ENCODE measurements at regions not wholly inside any gene's neighbourhood (a gene's known extent, or its start where the extent isn't known, plus 50 kb on each side); places are given as distances from the start of the nearest gene placed in this dataset.

- TF ChIP-seq POLR2A (IDR thresholded peaks at IDR 0.05) (no peak), CTCF (IDR thresholded peaks at IDR 0.05) (no peak), EP300 (IDR thresholded peaks at IDR 0.05) (no peak)
Measured at GRCh38 chr2:81462420-81462819, 1157.9 kb upstream of the LRRTM1 start.

Measured in ovary (tissue), 3 donors.